NCI-H2196 treated with DMSO at 0.1 percent for 48 hours (cell line): ENCODE measurements at regions not wholly inside any gene's neighbourhood (a gene's known extent, or its start where the extent isn't known, plus 50 kb on each side); places are given as distances from the start of the nearest gene placed in this dataset.

Experiments
- DNase-seq: peaks from one replicate; lab custom pipeline; 2025; ENCODE audit not compliant: unreplicated experiment; lab: John Stamatoyannopoulos, UW

DNA sequence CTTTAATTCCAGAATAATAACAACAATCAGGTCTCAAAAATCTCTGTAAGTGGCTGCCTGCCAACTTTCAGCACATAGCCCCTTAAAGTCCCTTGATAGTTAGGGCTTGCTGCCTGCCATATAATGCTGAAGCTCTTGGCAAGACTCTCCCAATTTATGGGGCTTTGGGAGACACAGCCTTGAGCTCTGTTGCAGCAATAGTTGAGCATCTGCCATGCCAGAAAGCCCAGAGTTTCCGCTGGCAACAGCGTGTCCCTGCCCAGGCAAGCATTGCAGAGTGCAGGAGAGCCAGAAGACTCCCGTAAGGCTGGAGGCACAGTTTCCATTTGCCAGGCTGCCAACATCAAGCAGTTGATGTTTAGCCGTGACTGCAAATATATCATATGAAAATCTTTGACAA, 678.5 kb upstream of the NUDT12 start:
- no peak for DNase-seq

DNA sequence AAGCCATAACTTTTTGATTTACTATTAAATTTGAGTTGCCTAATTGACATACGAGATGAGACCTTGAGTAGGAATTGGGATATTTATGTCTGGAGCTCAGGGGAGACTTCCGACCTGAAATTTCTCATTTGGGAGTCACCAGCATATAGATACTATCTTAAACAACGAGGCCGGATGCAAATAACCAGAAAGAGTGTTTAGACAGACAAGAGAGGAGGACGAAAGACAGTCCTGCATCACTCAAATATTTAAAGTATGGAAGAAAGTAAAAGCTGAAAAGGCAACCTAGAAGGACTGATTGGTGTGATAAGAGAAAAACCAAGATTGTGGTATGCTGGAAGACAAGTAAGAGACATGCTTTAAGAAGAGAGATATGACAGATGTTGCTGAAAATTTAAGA, 675.0 kb upstream of the NUDT12 start:
- no peak for DNase-seq

- no peak for DNase-seq
Measured at GRCh38 chr5:104223885-104224773, 661.5 kb upstream of the NUDT12 start.

DNA sequence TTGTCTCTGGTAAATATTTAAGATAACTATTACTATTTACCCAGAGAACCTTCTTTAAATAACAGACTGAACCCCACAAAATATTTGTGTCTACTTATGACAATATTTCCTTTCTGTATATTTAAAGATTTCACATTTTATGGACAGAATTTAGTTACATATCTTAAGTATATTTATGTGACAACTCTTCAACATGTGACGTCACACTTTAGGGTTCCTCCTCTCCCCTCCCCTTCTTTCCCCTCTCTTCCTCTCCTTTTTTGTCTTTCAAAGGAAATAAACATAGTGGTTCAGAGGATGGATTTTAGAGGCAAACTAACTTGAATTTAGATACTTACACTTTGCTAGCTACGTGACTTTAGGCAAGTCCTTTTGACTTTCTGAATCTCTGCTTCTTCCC, 655.6 kb upstream of the NUDT12 start:
- DNase-seq = no peak

- no peak for DNase-seq
Measured at GRCh38 chr5:104213216-104213615, 650.6 kb upstream of the NUDT12 start.

DNA sequence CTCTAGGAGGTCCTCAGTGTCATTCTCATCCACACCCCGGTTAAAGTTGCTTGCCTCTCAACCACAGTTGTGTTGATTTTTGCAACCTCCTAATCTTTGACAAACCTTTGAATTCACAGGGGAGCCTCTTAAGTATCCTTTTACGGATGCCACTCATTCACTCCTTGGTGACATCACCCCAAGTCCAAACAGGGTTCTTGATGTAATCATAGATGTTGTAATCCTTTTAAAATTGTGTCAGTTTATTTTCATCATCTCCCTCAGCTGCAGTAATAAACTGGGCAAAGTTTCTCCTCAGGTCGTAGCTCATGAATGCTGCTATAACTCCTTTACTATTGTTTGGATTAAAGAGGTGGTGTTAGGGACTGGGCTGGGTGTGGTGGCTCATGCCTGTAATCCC, 637.2 kb upstream of the NUDT12 start:
- no peak for DNase-seq

- DNase-seq = no peak
Measured at GRCh38 chr5:104198156-104198555, 635.6 kb upstream of the NUDT12 start.

DNA sequence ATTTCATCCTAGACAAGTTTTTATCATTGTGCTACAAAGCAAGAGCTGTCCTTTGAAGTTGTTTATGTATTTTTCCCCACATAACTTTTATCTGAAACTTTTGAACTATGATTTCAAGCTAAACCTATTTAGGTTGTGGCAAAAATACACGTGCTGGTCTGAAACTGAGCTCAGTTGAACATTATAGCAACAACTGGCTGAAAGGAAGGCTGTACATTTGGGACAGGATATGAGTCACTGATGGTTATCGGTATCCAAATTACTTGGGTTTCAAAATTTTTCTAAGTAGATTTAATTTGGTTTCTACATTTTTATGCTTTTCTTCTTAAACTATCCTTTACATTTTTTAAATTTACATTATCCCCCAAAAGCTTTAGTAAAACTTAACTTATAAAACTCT, 627.3 kb upstream of the NUDT12 start:
- no peak for DNase-seq

DNA sequence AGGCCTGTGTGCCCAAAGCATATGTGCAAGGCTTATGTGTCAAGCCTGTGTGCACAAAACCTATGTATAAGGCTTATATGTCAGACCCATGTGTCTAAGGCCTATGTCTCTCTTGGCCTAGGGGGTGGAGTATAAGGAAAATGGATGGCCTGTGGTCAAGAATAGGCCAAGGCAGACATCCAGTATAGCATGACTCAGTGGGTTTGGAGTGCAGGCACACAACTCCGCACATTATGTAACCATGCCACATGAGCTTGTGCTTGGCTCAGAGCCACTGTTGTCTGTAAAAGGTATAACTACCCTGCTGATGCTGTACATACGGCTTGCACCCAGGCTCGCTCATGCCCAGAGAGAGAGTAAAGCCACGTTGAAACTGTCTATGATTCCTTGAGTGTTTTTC, 626.4 kb upstream of the NUDT12 start:
- DNase-seq = no peak

DNA sequence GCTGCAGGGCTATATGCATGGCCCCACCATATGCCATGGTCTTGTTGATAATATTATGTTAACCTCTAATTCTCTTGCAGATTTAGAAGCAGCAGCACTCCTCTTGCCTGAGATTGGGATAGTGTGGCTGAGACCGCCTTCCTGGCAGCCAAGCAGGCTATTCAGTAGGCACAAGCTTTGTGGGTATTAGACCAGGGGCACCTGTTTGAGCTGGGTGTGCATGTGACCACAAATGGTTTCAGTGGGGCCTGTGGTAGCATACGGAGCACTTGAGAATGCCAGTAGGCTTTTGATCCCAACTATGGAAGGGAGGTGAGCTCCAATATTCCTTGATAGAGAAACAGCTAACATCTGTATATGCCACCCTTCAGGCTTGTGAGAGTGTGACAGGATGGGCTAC, 625.1 kb upstream of the NUDT12 start:
- no peak for DNase-seq

- no peak for DNase-seq
Measured at GRCh38 chr5:104186510-104186909, 623.9 kb upstream of the NUDT12 start.

DNA sequence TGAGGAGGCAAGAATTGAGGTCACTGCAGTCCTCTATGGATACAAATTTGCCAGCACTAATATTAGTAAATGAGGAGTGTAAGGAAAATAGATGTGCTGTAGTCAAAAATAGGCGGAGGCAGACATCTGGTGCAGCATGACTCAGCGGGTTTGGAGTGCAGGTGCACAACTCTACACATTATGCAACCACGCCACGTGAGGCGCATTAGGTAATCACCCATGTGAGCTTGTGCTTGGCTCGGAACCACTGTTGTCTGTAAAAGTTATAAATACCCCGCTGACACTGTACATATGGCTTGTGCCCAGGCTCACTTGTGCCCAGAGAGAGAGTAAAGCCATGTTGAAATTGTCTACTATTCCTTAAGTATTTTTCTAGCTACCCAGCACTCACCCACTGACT, 623.5 kb upstream of the NUDT12 start:
- no peak for DNase-seq

DNA sequence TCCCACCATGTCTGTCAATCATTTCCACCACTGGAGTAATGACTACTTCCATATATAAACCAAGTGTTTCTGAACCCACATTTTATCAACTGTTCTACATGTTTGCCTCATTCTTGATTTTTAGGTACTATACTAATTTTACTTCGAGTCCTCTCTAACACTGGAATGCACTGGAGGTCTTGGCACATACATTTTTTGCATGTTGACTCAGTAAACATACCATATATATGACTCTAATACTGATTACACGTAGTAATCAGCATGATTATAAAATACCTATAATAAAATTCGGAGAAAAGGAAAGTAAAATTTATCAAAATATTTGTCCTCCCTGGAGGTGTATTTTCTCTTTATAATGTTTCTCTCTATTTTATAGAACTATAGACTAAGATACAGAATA, 621.7 kb upstream of the NUDT12 start:
- no peak for DNase-seq

- DNase-seq = peak; percentile 7
Measured at GRCh38 chr5:104178829-104179456, 616.4 kb upstream of the NUDT12 start.

DNA sequence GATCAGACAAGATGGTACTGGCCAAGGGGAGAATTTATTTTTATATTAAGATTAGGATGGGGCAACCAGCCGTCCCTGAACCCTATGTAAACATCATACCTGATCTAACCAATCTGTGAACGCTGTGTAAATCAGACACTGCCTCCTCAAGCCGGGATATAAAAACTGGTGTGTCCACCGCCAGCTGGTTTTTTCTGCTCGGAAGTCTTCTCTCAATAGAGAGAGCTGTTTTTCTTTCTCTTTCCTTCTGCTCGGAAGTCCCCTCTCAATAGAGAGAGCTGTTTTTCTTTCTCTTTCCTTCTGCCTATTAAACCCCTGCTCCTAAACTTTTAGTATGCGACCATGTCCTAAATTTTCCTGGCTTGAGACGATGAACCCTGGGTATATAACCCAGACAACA, 615.5 kb upstream of the NUDT12 start:
- DNase-seq = no peak

- DNase-seq = no peak
Measured at GRCh38 chr5:104177651-104178050, 615.1 kb upstream of the NUDT12 start.

GRCh38 chr5:104172976-104173375, 610.4 kb upstream of the NUDT12 start:
- no peak for DNase-seq

DNA sequence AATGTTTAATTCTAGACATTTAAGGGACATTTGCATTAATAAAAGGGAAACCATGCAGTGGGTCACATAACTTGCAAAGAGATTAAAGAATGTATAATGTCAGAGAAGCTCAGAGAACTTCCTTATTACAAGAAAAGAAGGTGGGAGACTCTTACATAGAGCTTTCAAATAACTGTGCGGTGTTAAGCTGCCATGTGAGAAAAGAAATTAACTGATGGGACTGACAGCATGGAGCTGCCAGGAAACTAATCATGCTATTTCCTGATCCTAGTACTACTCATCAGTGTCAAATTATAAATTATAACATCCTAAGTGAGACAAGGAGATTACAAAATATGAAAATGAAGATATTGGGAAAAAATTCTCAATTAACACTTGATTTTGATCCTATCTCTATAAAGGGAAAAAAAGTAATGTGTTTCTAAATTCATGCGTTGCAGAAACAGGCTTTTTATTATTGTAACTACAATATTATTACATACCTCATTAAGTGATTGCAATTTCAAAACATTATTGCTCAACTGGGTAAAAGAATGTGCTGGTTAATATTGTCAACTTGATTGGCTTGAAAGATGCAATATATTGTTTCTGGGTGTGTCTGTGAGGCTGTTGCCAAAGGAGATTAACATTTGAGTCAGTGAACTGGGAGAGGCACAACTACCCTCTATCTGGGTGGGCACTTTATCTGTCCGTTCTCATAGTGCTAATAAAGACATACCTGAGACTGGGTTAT, 609.5 kb upstream of the NUDT12 start:
- no peak for DNase-seq

DNA sequence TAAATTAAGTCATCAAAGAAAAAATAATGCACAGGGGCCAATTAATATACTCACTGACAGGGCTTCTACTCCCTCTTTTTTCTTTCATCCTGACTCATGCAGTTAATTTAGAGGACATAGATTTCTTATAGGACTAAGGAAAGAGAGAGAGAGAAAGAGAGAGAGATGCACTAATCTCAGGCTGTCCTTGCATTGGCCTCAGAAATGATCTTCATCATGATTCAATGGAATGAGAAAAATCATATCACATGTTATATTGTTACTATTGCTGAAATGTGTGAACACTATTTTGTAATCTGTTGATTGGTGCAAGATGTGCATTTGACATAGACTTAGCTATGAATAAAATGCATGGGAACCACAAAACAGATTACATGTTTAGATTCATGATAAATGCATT, 608.3 kb upstream of the NUDT12 start:
- DNase-seq = no peak

GRCh38 chr5:104146652-104147051, 584.1 kb upstream of the NUDT12 start:
- DNase-seq = no peak

GRCh38 chr5:104139840-104140239, 577.3 kb upstream of the NUDT12 start:
- DNase-seq = no peak

DNA sequence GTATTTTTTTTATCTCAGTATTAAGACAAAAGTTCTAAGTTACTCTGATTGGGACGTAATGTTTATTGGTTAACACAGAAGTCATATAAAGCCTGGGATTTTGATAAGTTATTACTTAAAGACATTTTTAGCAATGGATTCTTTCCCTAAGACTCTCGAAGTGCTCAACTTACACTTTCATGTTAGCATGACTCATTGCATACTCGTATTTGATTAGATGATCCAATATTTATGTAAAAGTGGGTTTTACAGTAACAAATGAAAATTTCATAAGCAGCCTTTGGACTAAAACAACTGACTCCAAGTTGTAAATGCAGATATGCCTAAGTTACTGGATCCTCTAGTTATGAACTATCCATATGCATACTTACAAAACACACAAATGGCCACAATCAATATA, 567.7 kb upstream of the NUDT12 start:
- DNase-seq = no peak
